Thoracic aorta (tissue), 2 donors: ENCODE measurements at regions not wholly inside any gene's neighbourhood (a gene's known extent, or its start where the extent isn't known, plus 50 kb on each side); places are given as distances from the start of the nearest gene placed in this dataset.

ENCODE experiments used
- ATAC-seq: fragments of 150-250 bp; one replicate; pipeline ENCODE4 v1.8.0; 2017; ENCODE audit warnings: low read depth; ENCODE audit not compliant: insufficient number of reproducible peaks, low FRiP score
- DNase-seq: peaks from one replicate; pipeline ENCODE4 v3.0.0-alpha.2; 2020; ENCODE audit warnings: low spot score
- H3K27ac ChIP-seq, 2 donors: fragments of 200-600 bp; sonication (generic); 1 replicate in 1 of 2; 2 replicates in 1 of 2; pipeline ENCODE4 v1.5.1; 2016; ENCODE audit warnings: mild to moderate bottlenecking in 2 of 2, moderate library complexity in 2 of 2
- H3K27me3 ChIP-seq: fragments of 200-600 bp; sonication (generic); replicated peaks from 2 replicates; pipeline ENCODE4 v1.6.0; 2016; ENCODE audit warnings: mild to moderate bottlenecking; ENCODE audit not compliant: insufficient read depth
- H3K36me3 ChIP-seq: fragments of 200-600 bp; sonication (generic); one replicate; pipeline ENCODE4 v1.5.1; 2016
- H3K4me1 ChIP-seq, 2 donors: fragments of 200-600 bp; sonication (generic); 1 replicate in 1 of 2; 2 replicates in 1 of 2; pipeline versions ENCODE4 v1.5.1 to v1.6.0; 2016; ENCODE audit warnings: low read depth in 2 of 2, mild to moderate bottlenecking in 1 of 2; ENCODE audit not compliant: control insufficient read depth in 1 of 2
- H3K4me3 ChIP-seq: fragments of 200-600 bp; sonication (generic); 2 replicates; pipeline ENCODE4 v1.5.1; 2016; ENCODE audit warnings: mild to moderate bottlenecking
- H3K9me3 ChIP-seq: fragments of 200-600 bp; sonication (generic); 2 replicates; pipeline ENCODE4 v1.5.1; 2016
- CTCF ChIP-seq: fragments of 200-600 bp; sonication (generic); IDR thresholded peaks from one replicate; pipeline ENCODE4 v1.5.1; 2019; ENCODE audit warnings: antibody characterized with exemption

DNA sequence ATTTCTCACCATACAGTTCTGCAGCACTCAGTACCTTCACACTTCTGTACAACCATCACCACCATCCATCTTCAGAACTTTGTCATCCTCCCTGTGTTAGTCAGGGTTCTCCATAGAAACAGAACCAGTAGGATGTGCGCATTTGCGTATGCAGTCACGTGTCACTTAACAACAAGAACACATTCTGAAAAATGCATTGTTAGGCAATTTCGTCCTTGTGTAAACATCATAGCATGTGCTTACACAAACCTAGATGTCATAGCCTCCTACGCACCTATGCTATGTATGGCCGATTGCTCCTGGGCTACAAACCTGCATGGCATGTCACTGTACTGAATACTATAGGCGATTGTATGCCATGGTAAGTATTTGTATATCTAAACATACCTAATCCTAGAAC, 66.2 kb upstream of the PTPRT start:
- Histone ChIP-seq H3K36me3 (no peaks in the 10 kb centered on the region), H3K27me3 (no peaks in the 10 kb centered on the region), H3K9me3 (no peaks in the 10 kb centered on the region), H3K4me1 (no peaks in the 10 kb centered on the region), H3K4me3 (no peak overlapping the region), H3K27ac (no peak overlapping the region)
- ATAC-seq (no peak), DNase-seq (no peak)
- no peak for TF ChIP-seq CTCF

DNA sequence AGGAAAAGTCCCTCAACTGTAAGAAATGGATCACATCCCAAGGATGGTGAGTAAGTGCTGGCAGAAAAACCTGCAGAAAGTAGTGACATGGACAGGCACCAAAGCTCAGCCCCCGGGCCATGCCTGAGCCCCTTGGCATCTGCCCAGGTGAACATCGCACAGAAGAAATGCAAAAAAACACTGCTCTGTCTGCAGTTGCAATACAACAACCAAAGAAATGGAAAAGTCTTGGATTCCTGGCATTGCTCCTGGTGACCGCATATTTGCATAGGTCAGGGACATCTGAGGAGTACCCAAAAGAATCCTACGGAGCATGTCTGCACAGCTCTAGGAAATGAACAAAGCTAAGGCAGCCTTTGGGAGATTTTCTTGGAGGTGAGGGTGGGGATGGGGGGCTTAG, 63.1 kb upstream of the PTPRT start:
- no peak for TF ChIP-seq CTCF
- no peaks in the 10 kb centered on the region for H3K4me1 ChIP-seq
- no peaks in the 10 kb centered on the region for H3K36me3 ChIP-seq
- no peaks in the 10 kb centered on the region for H3K27me3 ChIP-seq
- ATAC-seq (no peak), DNase-seq (no peak)
- no peak overlapping the region for H3K27ac ChIP-seq
- H3K9me3 ChIP-seq: no peaks in the 10 kb centered on the region
- H3K4me3 ChIP-seq: no peak overlapping the region

DNA sequence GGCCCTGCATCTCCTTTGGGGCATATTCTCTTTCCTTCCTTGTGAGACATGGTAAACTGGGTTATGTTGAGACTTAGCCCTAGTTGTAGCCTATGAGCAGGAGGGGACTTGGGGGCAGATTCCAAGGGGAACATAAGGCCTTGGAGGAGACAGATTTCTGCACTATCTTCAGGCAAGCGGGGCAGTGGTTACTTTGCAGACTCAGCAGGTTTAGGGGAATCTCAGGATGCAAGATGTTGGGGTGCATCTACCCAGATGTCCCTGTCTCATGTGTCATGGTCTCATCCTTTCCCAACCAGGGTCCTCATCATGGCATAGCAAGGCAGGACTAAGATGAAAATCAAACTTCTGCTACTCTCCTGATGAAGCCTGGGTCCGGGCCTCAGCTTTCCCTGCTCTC, 58.6 kb upstream of the PTPRT start:
- Histone ChIP-seq H3K4me1 (no peaks in the 10 kb centered on the region), H3K4me3 (no peak overlapping the region), H3K36me3 (no peaks in the 10 kb centered on the region), H3K9me3 (no peaks in the 10 kb centered on the region), H3K27me3 (no peaks in the 10 kb centered on the region), H3K27ac (no peak overlapping the region)
- DNase-seq (no peak), ATAC-seq (no peak)
- TF ChIP-seq CTCF: no peak

DNA sequence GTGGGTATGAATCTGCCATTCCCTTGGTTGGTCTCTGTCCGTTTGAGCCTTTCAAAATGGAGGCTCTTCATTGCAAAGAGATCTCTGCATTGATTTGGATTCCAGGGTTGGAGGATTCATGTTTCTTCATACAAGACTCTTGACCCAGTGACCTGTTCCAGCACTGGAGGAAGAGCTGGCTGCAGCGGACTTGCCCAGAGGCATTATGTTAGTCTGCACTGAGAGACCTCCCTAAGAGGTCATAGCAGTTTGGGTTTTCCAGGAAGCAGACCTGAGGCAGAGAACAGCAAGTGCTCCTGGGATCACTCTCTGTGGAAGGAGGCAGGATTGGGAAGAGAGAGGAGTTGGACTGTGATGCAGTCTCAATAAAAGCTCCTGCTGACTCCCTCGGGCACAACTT, 57.7 kb upstream of the PTPRT start:
- H3K4me1 ChIP-seq: no peaks in the 10 kb centered on the region
- no peaks in the 10 kb centered on the region for H3K27me3 ChIP-seq
- ATAC-seq (no peak), DNase-seq (no peak)
- H3K9me3 ChIP-seq: no peaks in the 10 kb centered on the region
- no peak for TF ChIP-seq CTCF
- no peak overlapping the region for H3K27ac ChIP-seq
- H3K36me3 ChIP-seq: no peaks in the 10 kb centered on the region
- H3K4me3 ChIP-seq: no peak overlapping the region

DNA sequence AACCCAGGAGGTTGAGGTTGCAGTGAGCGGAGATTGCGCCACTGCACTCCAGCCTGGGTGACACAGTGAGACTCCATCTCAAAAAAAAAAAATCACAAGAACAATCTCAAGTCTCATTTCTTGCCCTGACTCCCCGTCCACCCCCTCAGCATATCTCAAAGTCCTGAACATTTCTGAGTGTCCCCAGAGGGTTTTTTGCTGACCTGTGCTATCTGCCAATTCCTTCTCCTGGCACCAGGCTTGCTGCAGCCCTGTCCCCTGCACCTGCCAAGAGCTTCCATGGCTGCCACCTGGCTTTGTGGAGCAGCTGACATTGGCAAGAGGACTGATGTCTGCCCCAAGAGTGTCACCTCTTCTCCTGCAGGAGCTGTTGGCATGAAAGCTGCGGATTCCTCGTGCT, 54.9 kb upstream of the PTPRT start:
- DNase-seq: no peak
- H3K4me1 ChIP-seq: no peaks in the 10 kb centered on the region
- no peak for ATAC-seq
- no peaks in the 10 kb centered on the region for H3K36me3 ChIP-seq
- H3K27me3 ChIP-seq: no peaks in the 10 kb centered on the region
- TF ChIP-seq CTCF: no peak
- no peaks in the 10 kb centered on the region for H3K9me3 ChIP-seq
- no peak overlapping the region for H3K4me3 ChIP-seq
- H3K27ac ChIP-seq: no peak overlapping the region
